HG03175 (cell line): ENCODE measurements at regions not wholly inside any gene's neighbourhood (a gene's known extent, or its start where the extent isn't known, plus 50 kb on each side); places are given as distances from the start of the nearest gene placed in this dataset.

Experiments
- ATAC-seq: cut with Tn5 transposase; IDR thresholded peaks from one replicate; pipeline ENCODE4 v1.9.1; 2021; ENCODE audit warnings: mild to moderate bottlenecking, moderate library complexity; ENCODE audit not compliant: unreplicated experiment

DNA sequence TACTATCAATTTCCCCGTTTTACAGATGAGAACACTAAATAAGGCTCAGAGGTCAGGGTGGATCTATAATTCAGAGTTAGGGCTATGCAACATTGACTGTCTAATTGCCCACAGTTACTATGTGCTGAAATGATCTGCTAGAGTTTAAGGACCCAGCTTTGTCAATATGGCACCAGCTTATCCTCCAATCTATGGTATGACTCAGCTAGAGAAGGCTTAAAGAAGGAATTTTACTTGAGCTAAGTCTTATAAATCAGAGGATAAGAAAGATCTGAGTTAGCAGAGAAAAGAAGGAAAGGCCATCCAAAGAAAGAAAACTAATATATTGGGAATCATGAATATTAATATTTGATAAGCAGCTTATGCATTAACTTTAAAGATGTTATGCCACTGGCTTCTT lies 78.1 kb downstream of the ASB9 start:
- ATAC-seq, result no peak

DNA sequence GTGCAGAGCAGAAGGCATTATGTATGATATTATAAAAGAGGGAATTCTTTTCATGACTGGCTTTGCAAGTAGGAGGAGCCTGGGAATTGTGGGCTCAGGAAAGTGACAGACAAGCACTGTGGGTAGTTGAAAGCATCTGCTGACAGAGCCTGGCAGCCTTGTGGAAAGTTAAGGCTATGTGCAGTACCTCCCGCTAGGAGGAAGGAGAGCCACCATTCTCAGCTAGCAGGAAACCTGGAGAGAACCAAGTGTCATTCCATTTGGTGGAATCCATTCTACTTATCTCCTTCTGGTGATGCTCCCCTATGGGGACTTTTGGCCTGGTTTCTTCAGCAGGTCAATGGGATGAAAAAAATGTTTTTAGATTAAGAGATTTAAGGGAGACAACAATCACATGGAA lies 81.8 kb downstream of the ASB9 start:
- ATAC-seq, result no peak

- no peak for ATAC-seq
Observed at GRCh38 chrX:15177316-15177715, 92.6 kb downstream of the ASB9 start.

DNA sequence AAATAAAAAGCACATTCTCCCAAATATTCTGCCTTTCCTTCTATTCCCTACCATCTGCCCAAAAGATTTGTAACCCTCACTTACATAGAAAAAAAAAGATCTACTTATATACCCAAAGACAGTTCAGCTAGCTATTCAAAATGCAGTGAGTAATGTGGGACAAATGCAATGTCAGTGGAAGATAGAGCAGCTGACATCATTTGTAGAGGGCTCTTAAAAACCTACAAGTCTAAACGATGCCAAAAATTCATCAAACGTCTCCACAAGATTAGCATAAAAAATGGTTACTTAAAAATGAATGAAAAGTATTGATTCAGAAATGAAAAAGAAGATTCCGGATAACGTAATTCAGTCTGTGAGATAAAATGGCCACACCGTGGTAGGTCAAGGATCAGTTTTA lies 96.5 kb downstream of the ASB9 start:
- ATAC-seq, result no peak

DNA sequence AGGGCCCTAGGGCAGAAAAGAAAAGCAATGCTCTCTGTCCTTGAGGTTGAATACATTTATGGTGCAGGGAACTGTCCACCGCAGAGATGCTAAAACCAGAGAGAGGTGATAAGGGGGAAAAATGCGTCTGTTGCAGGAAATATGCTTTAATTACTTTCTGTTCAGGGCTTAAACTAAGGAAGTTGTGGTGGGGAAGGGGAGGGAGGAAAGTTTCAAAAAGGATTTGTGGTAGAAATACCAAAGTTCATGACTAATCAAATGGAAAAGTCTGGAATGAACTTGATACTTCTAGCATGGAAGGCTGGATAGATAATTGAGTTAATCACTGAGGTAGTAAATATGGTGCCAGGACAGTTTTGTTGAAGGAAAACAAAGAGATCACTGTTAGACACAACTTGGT lies 99.0 kb downstream of the ASB9 start:
- no peak for ATAC-seq

DNA sequence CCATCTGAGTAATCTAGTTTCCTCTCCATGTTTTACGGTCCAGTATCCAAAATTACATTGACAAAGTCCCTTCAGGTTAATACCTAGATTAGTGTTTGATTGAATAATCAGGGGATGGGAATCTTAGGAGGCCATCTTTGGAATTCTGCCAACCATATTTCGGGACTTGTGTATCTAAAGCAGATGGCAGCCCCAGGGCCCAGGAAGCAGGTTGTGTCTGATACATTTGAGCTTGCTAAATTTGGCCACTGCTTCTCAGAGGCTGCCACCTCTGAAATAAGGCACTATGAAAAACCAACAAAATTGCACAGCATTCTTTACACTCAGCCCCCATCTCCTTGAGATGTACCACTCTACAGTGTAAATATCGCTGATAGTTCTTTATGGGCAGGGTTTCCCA lies 102.1 kb downstream of the ASB9 start:
- no peak for ATAC-seq

DNA sequence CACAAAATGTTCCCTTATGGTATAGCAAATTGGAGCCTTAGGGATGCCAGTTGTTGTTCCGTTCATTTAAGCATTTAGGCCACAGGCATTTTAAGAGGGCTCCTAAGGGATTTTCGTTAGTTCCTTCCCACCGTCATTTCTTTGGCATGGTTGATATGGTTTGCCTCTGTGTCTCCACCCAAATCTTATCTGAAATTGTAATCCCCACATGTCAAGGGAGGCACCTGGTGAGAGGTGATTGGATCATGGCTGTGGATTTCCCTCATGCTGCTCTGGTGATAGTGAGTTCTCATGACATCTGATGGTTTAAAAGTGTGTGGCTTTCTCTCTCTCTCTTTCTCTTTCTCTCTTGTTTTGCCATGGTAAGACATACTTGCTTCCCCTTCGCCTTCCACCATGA lies 104.1 kb downstream of the ASB9 start:
- no peak for ATAC-seq

DNA sequence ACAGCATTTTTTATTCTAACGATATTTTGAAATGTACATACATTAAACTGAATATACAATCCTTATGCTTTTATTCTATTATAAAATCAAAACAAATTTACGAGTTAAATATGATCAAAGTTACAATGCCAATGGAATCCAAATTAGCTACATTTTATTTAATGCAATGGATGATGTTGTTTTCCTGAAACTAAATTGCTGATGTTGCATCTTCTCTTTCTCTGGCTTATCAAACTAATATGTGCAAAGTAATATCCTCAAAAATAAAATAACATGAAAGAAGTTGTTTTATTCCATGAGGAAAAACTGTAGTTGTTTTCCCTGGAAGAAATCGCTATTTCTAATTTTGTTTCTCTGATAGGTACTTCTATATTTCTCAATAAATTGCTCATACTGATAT lies 106.8 kb downstream of the ASB9 start:
- ATAC-seq, result no peak

- ATAC-seq, result peak; percentile 67
Observed at GRCh38 chrX:15160558-15161095, 109.3 kb downstream of the ASB9 start.

DNA sequence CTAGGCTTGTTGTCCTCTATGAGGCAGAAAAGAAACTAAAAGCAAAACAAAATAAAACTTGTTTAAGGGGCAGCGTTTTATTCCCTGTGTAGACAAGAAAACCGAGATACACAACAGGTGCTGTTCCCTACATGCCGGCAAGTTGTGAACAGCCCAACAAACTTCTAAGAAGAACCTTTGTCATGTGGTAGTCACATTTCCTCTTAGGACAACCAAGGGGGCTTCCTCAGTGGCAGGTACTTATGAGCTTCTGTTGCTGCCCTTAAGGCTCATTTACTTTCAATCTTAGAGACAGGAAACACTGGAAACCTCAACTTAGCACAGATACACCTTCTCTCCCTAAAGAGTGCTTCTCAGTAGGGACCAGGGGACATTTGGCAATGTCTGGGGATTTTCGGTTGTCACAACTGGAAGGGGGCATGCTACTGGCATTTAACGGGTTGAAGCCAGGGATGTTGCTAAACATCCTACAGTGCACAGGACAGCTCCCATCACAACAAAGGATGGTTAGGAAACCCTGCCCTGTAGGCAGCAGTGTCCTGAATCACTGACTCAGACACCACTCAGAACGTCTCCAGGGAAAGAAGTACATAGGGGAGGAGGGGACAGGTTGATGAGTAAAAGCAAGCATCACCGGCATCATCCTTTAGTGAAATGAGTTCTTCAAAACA lies 111.0 kb downstream of the ASB9 start:
- ATAC-seq, result peak; percentile 54

- peak; percentile 9 for ATAC-seq
Observed at GRCh38 chrX:15158350-15158735, 111.5 kb downstream of the ASB9 start.

- no peak for ATAC-seq
Observed at GRCh38 chrX:15157624-15158023, 112.3 kb downstream of the ASB9 start.

DNA sequence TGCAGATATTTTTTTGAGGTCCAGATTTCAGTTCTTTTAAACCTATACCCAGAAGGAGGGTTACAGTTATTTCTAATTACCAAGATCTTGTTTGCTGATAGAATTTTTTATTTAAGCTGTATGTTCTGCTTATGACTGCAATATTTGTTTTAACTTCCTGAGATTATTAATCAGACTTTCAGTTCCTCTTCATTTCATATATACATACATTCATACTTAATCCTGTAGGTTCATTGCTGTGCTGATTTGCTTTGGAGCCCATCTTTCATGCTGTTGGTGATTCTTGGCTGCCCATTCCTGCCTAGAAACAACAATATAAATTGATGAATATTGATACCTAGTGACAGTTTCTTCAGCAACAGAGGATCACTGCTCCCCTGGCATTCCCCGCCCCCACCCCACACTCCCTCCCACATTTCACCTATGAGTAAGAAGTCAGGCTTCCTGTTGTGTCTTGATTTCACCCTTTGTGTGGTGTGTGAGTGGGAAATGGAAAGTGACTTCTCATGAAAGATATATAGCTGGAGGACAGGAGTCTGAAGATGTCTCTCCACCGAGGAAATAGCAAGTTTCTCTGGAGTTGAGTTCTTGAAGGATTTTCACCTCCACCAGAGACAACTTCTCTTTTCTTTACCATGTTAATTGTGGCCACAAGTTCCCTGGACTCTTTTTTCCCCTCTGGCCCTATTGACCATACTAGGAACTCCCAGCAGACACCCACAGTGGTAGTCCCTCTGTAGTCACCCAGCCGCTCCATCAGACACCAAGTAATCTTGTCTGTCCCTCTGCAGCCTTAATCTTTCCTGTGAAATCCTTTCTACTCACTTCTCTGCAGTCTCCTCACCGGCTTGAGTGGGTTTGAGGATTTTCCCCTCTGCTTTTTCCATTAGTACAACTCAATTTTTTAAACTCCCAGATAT lies 118.4 kb downstream of the ASB9 start:
- peak; percentile 81 for ATAC-seq

DNA sequence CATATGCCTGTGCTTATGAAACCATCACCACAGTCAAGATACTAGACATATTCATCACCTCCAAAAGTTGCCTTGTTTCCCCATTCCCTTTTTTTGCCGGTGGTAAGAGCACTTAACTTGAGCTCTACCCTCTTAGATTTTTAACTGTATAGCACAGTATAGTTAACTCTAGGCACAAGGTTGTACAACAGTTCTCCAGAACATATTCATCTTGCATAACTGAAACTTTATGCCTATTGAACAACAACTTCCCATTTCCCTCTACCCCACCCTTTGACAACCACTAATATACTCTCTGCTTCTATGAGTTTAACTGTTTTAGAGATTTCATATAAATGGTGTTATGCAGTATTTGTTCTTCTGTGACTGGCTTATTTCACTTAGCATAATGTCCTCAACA lies 119.3 kb downstream of the ASB9 start:
- no peak for ATAC-seq

DNA sequence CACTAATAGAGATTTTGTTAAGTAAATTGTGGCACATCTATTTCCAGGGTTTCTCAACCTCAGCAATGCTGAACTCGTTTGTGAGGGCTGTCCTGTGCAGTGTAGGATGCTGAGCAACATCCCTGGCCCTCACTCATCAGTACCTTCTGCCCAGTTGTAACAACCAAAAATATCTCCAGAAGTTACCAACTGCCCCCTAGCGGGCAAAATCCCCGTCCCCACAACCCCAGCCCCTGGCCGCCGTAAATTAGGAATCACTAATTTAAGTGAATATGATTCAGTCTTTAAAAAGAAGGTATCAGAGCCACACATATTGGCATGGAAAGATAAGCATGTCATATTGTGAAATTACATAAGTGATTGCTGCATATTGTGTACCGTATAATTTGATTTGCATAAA lies 123.4 kb downstream of the ASB9 start:
- ATAC-seq, result no peak

GRCh38 chrX:15143825-15144121 lies 126.1 kb downstream of the ASB9 start:
- no peak for ATAC-seq

- peak; percentile 46 for ATAC-seq
Observed at GRCh38 chrX:15143050-15143824, 126.6 kb downstream of the ASB9 start.

GRCh38 chrX:15142084-15142715 lies 127.7 kb downstream of the ASB9 start:
- ATAC-seq, result no peak

DNA sequence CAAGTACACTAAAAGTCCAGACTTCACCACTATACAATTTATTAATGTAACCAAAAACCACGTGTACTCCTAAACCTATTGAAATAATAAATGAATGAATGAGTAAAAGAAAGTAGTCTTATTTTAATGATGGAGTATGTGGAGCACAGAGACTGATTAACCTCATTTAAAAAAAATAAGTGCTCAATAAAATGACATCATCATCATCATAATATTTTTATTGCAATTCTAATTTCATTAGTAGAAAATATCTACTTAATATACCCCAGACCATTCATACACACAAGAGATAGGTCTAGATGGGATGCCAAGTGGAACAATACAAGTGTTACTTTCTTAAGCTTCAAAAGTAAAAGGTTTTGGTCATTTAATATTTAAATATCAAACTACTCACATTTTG lies 133.1 kb downstream of the ASB9 start:
- no peak for ATAC-seq

DNA sequence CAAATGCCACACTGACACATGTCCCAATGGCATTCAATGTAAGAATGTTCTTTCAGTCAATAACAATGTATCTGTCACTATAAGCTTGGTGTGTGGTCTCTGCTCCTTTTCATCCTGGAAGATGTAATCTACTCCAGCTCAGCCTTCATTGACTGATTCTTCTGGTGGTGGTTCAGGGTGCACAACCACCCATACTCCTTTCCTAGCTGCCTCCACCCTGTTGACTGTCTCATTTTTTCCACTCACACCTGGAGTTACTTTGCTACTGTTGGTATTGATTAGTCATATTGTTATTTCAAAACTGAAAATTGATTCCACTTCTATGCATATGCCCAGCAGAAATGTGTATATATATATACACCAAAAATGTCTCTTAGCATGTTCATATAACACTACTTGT lies 140.5 kb downstream of the ASB9 start:
- ATAC-seq, result no peak

GRCh38 chrX:15128861-15129260 lies 141.0 kb downstream of the ASB9 start:
- ATAC-seq, result no peak
